GM12878 (cell line): ENCODE measurements at regions not wholly inside any gene's neighbourhood (a gene's known extent, or its start where the extent isn't known, plus 50 kb on each side); places are given as distances from the start of the nearest gene placed in this dataset.
A peak's percentile ranks its signal among the peaks of the same experiment; 100 is the strongest.

Source experiments
- ATAC-seq: fragments of 200-7000 bp; cut with Tn5 transposase; 3 replicates; pipeline ENCODE4 v1.9.1; 2020; ENCODE audit warnings: mild to moderate bottlenecking, moderate library complexity
- BruUV-seq: library from RNA; stranded (reverse); fragments of 400-500 nt; replicated peaks from 2 replicates; lab custom pipeline; 2021; lab: Mats Ljungman, UMichigan
- CTCF ChIA-PET: fragments of 300-600 bp; sonication (Branson Sonifier 250); formaldehyde crosslinking; extraction: SDS; loops from one replicate; lab custom pipeline; 2021; ENCODE audit warnings: inconsistent platforms; lab: Yijun Ruan, JAX
- POLR2A ChIA-PET: fragments of 350-600 bp; formaldehyde crosslinking; extraction: SDS; loops from one replicate; lab custom pipeline; 2021; ENCODE audit warnings: inconsistent platforms; lab: Charles Lee
- RAD21 ChIA-PET: fragments of 300-600 bp; sonication (Branson Sonifier 250); formaldehyde crosslinking; loops from one replicate; lab custom pipeline; 2023; ENCODE audit warnings: antibody characterized with exemption; ENCODE audit not compliant: unreplicated experiment; lab: Charles Lee
- SMC1A ChIA-PET: fragments of 300-600 bp; sonication (Branson Sonifier 250); formaldehyde crosslinking; loops from one replicate; lab custom pipeline; 2023; ENCODE audit not compliant: unreplicated experiment, uncharacterized antibody; lab: Charles Lee
- DNase-seq: peaks from one replicate; pipeline ENCODE4 v3.0.0-alpha.2; 2011; ENCODE audit warnings: low read depth, low spot score
- FAIRE-seq: peaks from 3 replicates; lab custom pipeline; 2011; peaks lifted over from hg19 to GRCh38; lab: Jason Lieb, UNC
- H2AFZ ChIP-seq: 2 replicates; pipeline ENCODE4 v1.6.0; 2011; ENCODE audit warnings: low read depth, low read length, control low read depth; ENCODE audit not compliant: control insufficient read depth
- H3K27ac ChIP-seq: 2 replicates; pipeline ENCODE4 v1.5.1; 2011; ENCODE audit warnings: control low read depth; ENCODE audit not compliant: control insufficient read depth, insufficient read depth
- H3K27me3 ChIP-seq, 2 experiments: replicated peaks in 1 of 2; 2 replicates each; pipeline versions ENCODE4 v1.6.0 to v1.6.1; 2011; ENCODE audit warnings: low read length in 1 of 2; ENCODE audit not compliant: control insufficient read depth in 2 of 2, insufficient read depth in 2 of 2
- H3K36me3 ChIP-seq, 2 experiments: 2 replicates each; pipeline ENCODE4 v1.5.1; 2011; ENCODE audit warnings: low read length in 1 of 2; ENCODE audit not compliant: control insufficient read depth in 2 of 2, insufficient read depth in 2 of 2
- H3K4me1 ChIP-seq: 2 replicates; pipeline ENCODE4 v1.6.1; 2011; ENCODE audit warnings: mild to moderate bottlenecking, low read length, moderate library complexity, mixed read lengths; ENCODE audit not compliant: control insufficient read depth, insufficient read depth
- H3K4me2 ChIP-seq: 2 replicates; pipeline ENCODE4 v1.6.0; 2011; ENCODE audit warnings: control low read depth; ENCODE audit not compliant: control insufficient read depth, insufficient read depth
- H3K4me3 ChIP-seq: fragments of 200-600 bp; sonication (generic); 2 replicates; pipeline ENCODE4 v1.5.1; 2016
- H3K79me2 ChIP-seq: 2 replicates; pipeline ENCODE4 v1.6.0; 2011; ENCODE audit warnings: low read length; ENCODE audit not compliant: control insufficient read depth, insufficient read depth
- H3K9ac ChIP-seq: 2 replicates; pipeline ENCODE4 v1.8.0; 2011; ENCODE audit warnings: low read length, control low read depth, mixed read lengths; ENCODE audit not compliant: control insufficient read depth, insufficient read depth
- H3K9me3 ChIP-seq: replicated peaks from 3 replicates; pipeline ENCODE4 v1.5.1; 2011; ENCODE audit warnings: mild to moderate bottlenecking, low read length; ENCODE audit not compliant: control insufficient read depth, insufficient read depth
- H4K20me1 ChIP-seq: 2 replicates; pipeline ENCODE4 v1.6.0; 2011; ENCODE audit not compliant: control insufficient read depth, insufficient read depth
- BHLHE40 ChIP-seq, 2 experiments: fragments of 450-650 bp in 1 of 2; IDR thresholded peaks; 2 replicates each; pipeline ENCODE4 v1.6.1; 2011 to 2017; ENCODE audit warnings: low read depth in 2 of 2, borderline replicate concordance in 1 of 2, improper control_type of control experiment in 1 of 2, low read length in 1 of 2, mild to moderate bottlenecking in 1 of 2
- CEBPZ ChIP-seq: fragments of 150-350 bp; IDR thresholded peaks from 2 replicates; pipeline ENCODE4 v1.6.1; 2016; ENCODE audit warnings: low read depth, low read length
- DPF2 ChIP-seq: fragments of 450-650 bp; IDR thresholded peaks from 2 replicates; pipeline ENCODE4 v1.6.1; 2017; ENCODE audit warnings: mild to moderate bottlenecking
- ETV6 ChIP-seq, 2 experiments: fragments of 450-650 bp in 1 of 2; IDR thresholded peaks in 1 of 2; conservative IDR thresholded peaks in 1 of 2; 2 replicates each; pipeline ENCODE4 v1.6.1; 2014; ENCODE audit warnings: antibody characterized with exemption in 1 of 2, borderline replicate concordance in 1 of 2, low read depth in 1 of 2, mild to moderate bottlenecking in 1 of 2, moderate library complexity in 1 of 2
- IKZF1 ChIP-seq: fragments of 450-650 bp; conservative IDR thresholded peaks from 2 replicates; pipeline ENCODE4 v1.6.1; 2017; ENCODE audit warnings: antibody characterized with exemption, mild to moderate bottlenecking
- IKZF2 ChIP-seq, 2 experiments: fragments of 450-650 bp; IDR thresholded peaks; 2 replicates each; pipeline ENCODE4 v1.6.1; 2017; ENCODE audit warnings: mild to moderate bottlenecking in 2 of 2, moderate library complexity in 2 of 2
- MTA2 ChIP-seq: fragments of 450-650 bp; IDR thresholded peaks from 2 replicates; pipeline ENCODE4 v1.6.1; 2016; ENCODE audit warnings: low read depth, mild to moderate bottlenecking, moderate library complexity
- NBN ChIP-seq: fragments of 450-650 bp; IDR thresholded peaks from 2 replicates; pipeline ENCODE4 v1.6.1; 2016
- RELB ChIP-seq: fragments of 450-650 bp; IDR thresholded peaks from 2 replicates; pipeline ENCODE4 v1.6.1; 2017; ENCODE audit warnings: low read depth, mild to moderate bottlenecking, moderate library complexity
- ZNF217 ChIP-seq: fragments of 450-650 bp; IDR thresholded peaks from 2 replicates; pipeline ENCODE4 v1.6.1; 2017; ENCODE audit warnings: antibody characterized with exemption, mild to moderate bottlenecking
- WGBS: methylation state at CpG from one replicate; pipeline ENCODE4 v1.1.6; 2016; ENCODE audit warnings: low lambda C conversion rate; ENCODE audit not compliant: insufficient replicate concordance, insufficient coverage; ENCODE audit errors: missing lambda C conversion rate; 5-methylcytosine and 5-hydroxymethylcytosine counted together
- in situ Hi-C: fragments of 300-500 bp; cut with MboI; formaldehyde crosslinking; loops from 9 replicates; pipeline ENCODE4 v1.14.3; 2018; ENCODE audit warnings: mixed read lengths
- intact Hi-C: fragments of 100-400 bp; cut with micrococcal nuclease; formaldehyde crosslinking; loops from one replicate; pipeline ENCODE4 v1.14.2; 2022; ENCODE audit not compliant: unreplicated experiment

GRCh38 chr7:33702514-33703054 lies 202.8 kb upstream of the BMPER start:
- FAIRE-seq: no peak
- Histone ChIP-seq H3K27me3 (no peaks in the 10 kb centered on the region), H2AFZ (no peak overlapping the region), H3K9me3 (no peaks in the 10 kb centered on the region; the same call in 2 of the 3 replicates), H3K27ac (no peak overlapping the region), H3K79me2 (no peaks in the 10 kb centered on the region), H3K4me3 (no peak overlapping the region), H3K4me2 (no peak overlapping the region), H3K4me1 (no peaks in the 10 kb centered on the region), H3K9ac (no peak overlapping the region), H3K36me3 (no peaks in the 10 kb centered on the region), H4K20me1 (no peaks in the 10 kb centered on the region)
- ChIA-PET CTCF (interaction anchor here (0.8 kb wide), 1 partner anchor 14 kb away, joined by 3 read pairs; no protein-coding TSS in a partner anchor), RAD21 (interaction anchor here (1.1 kb wide), 1 partner anchor 243 kb away, joined by 3 read pairs; no protein-coding TSS in a partner anchor), POLR2A (interaction anchor here (0.5 kb wide), 1 partner anchor 671 kb away, joined by 3 read pairs; no protein-coding TSS in a partner anchor), SMC1A (interaction anchor here (1.1 to 1.5 kb wide), 4 partner anchors 9 to 97 kb away, joined by 3 to 8 read pairs (median 4); no protein-coding TSS in a partner anchor)
- WGBS: 4% methylated on average over 3 of the region's 3 CpGs
- intact Hi-C loops (no loop called here), in situ Hi-C loops (no loop called here)
- DNase-seq: no peak
- no TSS peak for BruUV-seq
- ATAC-seq: peak; percentile 13
- TF ChIP-seq NBN (0 out of 2 replicates have a peak, but pooled peaks have one; percentile 30), IKZF1 (peak; percentile 79), BHLHE40 (IDR thresholded peaks at IDR 0.05; ENCODE audit: borderline replicate concordance in 1 of 2, low read depth in 2 of 2, low read length in 1 of 2) (peak in 1 of 2 experiments; percentile 26; a peak in 1 of 4 replicates), CEBPZ (no peak), DPF2 (peak; percentile 66), MTA2 (peak; percentile 62; the same call in 1 of the 2 replicates), IKZF2 (IDR thresholded peaks at IDR 0.05) (peak in 1 of 2 experiments; percentile 42; a peak in 2 of 4 replicates), ETV6 (conservative IDR thresholded peaks at IDR 0.05 in 1 of 2, IDR thresholded peaks at IDR 0.05 in 1 of 2; ENCODE audit: borderline replicate concordance in 1 of 2, low read depth in 1 of 2) (no peak), ZNF217 (peak; percentile 17; the same call in 1 of the 2 replicates), RELB (0 out of 2 replicates have a peak, but pooled peaks have one; percentile 20)
